GM21825 (cell line): ENCODE measurements at regions not wholly inside any gene's neighbourhood (a gene's known extent, or its start where the extent isn't known, plus 50 kb on each side); places are given as distances from the start of the nearest gene placed in this dataset.

ENCODE experiments used
- ATAC-seq: cut with Tn5 transposase; IDR thresholded peaks from one replicate; pipeline ENCODE4 v1.9.1; 2021; ENCODE audit warnings: mild to moderate bottlenecking, moderate library complexity; ENCODE audit not compliant: unreplicated experiment

GRCh38 chr7:46652317-46652716 is 731.2 kb upstream of the IGFBP3 start:
- no peak for ATAC-seq

- no peak for ATAC-seq
These were observed 730.6 kb upstream of the IGFBP3 start for GRCh38 chr7:46651561-46652088.

GRCh38 chr7:46651070-46651469 is 730.0 kb upstream of the IGFBP3 start:
- ATAC-seq: no peak

GRCh38 chr7:46649876-46650275 is 728.8 kb upstream of the IGFBP3 start:
- ATAC-seq: no peak

DNA sequence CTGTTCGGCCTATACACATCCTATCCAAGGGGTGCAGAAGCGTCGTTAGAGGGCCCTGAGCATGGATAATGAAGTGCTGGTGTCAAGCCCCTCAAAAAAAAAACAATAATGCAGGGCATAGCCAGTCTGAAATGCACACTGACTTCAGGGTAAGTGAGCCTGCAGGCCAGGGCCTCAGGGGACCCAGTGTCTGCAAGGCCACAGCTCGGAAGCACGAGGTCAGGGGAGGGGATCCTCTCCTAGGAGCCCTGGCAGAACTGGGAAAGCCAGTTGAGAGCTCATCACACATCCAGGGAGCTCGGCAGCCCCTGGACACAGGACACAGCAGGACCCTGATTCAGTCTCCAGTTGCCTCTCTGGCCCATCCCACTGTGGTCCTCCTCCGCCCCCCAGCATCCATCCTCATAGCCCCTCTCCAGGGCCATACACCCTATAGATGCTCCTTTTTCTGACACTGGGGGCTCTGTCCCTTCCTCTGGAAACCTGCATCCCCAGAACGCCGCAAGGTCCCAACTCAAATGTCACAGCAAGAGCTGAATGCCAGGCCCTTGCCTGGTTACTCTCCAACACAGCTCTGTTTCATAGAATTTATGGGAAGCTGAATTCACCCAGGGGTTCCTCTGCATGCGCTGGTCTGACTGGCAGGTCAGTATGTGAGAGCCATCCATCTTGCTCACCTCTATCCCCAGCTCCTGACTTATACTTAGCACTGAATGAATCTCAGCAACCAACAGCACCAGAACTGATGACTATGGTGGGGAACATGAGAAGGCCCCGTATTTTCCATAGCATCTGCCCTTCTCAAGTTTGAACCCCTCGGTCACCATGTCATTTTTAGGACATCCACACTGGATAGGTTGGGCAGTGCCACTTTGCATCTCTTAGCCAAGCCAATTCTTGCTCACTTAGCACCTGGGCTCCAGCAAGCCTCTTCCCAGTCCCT is 717.0 kb upstream of the IGFBP3 start:
- no peak for ATAC-seq

DNA sequence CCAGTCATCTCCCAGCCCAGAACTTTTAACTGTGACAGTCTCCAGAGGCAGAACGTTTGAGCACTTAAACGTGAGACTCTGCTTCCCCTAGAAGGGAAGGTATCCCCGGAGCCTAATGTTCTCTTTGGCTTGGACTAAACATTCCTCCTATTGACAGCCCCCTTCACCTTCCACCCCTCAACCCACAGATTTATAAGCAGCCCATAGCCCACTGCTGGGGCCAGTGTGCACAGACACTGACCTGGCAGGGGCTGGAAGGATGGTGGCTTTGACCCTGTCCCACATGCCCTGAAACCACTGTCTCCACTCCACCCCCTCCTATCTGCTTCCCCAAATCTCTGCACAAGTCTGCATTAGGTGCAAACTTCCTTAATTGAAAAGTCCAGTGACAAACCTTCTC is 715.0 kb upstream of the IGFBP3 start:
- ATAC-seq: no peak

DNA sequence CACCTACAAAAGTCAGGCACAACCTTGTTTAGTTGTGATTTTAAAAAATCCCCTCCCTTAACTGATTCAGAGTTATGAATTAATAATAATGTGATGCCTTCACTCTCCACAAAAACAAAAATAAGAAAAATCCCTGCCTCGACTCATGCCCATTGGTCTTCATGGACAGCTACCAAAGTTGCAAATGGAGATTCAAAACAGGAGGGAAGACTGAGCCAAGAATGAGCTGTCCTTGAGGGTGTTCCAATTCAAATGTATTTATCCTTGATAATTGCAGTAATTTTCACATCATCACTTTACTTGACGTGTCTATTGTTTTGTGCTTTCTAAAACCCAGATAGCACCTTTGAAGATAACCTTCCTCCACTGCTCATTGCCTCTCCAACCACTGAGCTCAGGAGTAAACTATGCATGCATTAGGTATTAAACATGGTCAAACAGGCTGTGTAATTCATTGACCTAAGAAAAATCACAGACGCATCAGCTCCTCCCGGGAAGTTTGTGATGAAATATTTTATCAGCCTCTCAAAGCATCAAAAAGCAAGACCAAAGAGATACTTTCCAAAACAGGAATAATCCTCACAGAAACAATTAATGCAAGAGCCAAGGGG is 712.7 kb upstream of the IGFBP3 start:
- ATAC-seq: no peak

DNA sequence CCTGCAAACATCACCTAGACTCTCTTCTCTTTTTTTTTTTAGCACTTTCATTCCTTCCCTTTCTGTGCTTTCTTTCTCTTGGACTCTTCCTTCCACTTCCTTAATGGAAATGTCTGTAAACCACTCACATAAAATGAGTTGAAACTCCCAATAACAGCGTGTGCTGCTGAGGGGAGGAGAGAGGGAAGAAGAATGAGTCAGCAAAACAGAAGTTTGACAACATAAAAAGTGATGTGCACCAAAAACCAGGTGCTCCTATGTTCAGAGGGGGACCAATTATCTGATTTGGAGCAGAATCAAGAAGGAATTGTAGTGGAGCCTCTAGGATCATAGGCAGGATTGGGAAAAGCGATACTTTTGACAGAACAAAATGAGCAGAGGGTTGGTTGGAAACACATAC is 712.1 kb upstream of the IGFBP3 start:
- ATAC-seq: no peak

- no peak for ATAC-seq
These were observed 709.0 kb upstream of the IGFBP3 start for GRCh38 chr7:46630031-46630430.

- ATAC-seq: no peak
These were observed 707.3 kb upstream of the IGFBP3 start for GRCh38 chr7:46628389-46628788.

- ATAC-seq: no peak
These were observed 705.7 kb upstream of the IGFBP3 start for GRCh38 chr7:46626691-46627310.

DNA sequence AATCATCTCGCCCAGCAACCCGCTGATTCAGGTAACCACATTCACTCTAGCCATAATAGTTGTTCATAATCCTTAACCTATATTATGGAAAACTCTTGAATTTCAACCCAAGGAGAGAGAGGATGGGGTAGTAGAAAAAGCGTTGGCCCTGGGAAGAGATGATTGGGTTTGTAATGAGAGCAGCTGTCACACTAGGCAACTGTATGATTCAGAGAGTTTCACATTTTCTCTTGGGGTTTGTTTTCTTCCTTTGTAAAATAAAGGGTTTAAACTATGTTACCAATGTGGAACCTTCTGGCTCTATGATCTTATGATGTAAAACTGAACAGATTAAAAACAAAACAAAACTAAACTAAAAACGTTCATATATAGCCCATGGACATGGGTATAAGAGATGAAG is 705.2 kb upstream of the IGFBP3 start:
- ATAC-seq: no peak

- ATAC-seq: no peak
These were observed 704.0 kb upstream of the IGFBP3 start for GRCh38 chr7:46625032-46625431.

GRCh38 chr7:46622251-46622650 is 701.2 kb upstream of the IGFBP3 start:
- ATAC-seq: no peak

DNA sequence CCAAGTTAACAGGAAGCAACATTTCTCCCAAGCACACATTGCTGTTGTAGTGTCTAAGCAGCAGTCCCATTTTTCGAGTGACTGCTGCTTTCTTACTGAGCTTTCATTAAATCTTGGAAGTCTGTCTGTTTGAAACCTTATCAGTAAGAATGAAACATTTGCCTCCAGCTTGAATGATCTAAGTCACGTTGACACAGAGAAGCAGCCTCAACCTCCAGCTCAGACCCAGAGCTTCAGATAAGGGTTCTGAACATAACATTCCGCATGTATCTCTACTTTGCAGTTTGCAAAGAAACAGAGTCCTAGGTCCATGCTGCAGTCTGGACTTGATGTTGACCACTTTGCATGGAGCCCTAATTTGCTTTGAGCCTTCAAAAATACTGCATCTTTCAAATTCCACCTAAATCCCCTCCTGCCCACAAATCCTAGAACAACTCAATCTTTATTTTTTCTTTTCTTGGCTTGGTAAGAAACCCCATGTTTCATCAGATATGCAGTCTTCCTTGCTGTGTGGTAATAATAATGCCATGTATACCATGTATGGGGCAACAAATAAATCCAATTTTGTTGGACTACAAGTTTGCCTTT is 698.7 kb upstream of the IGFBP3 start:
- ATAC-seq: no peak

DNA sequence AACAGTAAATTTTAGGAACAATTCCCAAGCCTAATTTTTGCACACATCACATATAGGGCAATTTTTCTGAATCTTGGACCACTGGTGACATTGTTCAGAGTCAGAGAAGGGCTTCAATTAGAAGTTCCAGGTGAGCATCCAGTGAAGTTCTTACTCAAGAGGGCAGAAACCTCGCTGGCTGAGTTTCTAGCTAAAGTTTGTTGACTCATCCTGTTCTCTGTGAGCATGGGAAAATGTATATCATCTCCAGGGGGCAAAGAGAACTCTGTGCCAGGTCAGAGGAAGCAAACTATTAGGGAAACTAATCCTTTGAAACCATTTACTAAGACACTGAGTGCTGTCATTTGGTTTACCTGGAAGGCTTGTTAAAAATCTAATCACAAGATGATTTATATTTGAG is 695.6 kb upstream of the IGFBP3 start:
- no peak for ATAC-seq

DNA sequence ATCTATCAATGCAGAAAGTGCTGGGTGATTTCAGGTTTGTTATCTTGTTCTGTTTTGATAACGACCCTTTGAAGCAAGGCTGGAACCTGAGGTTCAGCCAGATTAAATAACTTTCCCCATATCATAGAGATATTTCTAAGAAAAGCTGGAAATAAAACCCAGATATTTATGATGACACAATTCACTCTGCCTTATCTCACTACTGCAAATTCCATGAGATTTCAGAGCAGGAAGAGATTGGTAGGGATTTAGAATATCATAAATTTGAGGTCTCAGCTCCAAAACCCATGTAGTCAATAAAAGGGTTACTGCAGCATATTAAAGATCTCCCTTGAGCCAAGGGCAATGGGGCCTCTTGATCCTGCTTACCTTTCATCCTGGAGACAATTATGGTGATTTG is 692.5 kb upstream of the IGFBP3 start:
- ATAC-seq: no peak

DNA sequence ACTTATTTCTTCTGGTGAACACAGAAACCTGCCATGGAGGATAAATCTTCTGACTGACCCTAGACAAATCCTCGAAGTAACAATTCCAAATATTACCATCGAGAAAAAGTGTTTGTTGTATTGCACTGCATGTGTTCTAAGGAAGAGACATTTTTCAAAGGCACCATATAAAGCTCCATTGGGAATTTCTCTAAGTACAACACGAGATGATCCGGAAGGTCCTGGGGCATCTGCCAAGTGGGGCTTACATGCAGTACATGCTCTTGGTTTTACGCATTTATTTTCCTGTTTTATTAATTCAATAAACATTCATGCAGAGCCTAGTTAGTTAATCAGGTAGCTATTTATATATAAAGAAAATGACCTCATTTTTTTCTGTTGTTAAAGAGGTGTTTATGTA is 692.0 kb upstream of the IGFBP3 start:
- no peak for ATAC-seq

DNA sequence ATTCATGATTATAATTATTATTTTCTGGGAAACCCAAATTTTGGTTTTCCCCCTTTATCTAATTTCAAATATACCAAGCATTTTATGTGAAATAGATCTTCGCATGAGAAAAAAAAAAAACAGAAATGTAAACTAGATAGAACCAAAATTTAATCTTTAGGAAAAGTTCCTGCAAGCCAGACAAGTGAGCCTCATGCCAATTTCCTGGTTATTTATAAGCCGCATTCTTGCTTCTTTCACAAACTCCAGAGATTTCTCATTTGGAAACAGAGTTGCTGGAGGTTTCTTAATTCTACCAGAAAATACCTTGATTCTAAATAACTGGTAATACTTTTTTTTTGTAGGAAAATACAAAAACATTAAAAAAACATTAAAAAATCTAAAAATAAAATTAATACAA is 690.4 kb upstream of the IGFBP3 start:
- no peak for ATAC-seq

GRCh38 chr7:46610746-46611145 is 689.7 kb upstream of the IGFBP3 start:
- ATAC-seq: no peak

GRCh38 chr7:46607176-46607575 is 686.1 kb upstream of the IGFBP3 start:
- no peak for ATAC-seq
